ENCODE measurements at regions not wholly inside any gene's neighbourhood (a gene's known extent, or its start where the extent isn't known, plus 50 kb on each side); places are given as distances from the start of the nearest gene placed in this dataset.

DNA sequence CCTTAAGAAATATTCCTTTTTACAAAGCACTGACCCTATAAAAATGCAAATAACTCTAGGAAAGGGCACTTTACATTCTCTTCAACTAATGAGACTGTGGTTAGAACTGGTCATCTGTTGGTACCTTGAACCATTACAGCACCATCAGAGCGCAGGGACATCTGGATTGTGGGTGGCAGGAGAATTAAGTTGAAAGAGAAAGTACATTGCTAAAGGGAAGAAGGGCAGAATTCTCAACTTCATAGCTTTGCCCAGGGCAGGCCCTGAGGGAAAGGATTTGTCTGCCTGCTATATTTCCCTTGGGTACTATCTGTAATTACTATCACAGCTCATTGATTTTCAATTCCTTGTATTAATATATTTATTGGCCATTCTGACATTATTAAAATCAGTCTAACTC, 196.8 kb downstream of the KLF12 start:
- no peak for TF ChIP-seq CTCF (IDR thresholded peaks at IDR 0.05; ENCODE audit: insufficient read depth, low read length, missing control alignments)
- no peak for DNase-seq (ENCODE audit: low read depth, low spot score)
- CTCF ChIA-PET, result interaction anchor here (1.2 to 1.3 kb wide), 2 partner anchors 8 to 20 kb away, joined by 3 read pairs; no protein-coding TSS in a partner anchor
- POLR2A ChIA-PET, result interaction anchor here (0.7 kb wide), 1 partner anchor 471 kb away, joined by 3 read pairs; no protein-coding TSS in a partner anchor
- no peak overlapping the region for H3K4me3 ChIP-seq (ENCODE audit: low read depth, low read length)

GRCh38 chr13:73935991-73936390, 198.2 kb downstream of the KLF12 start:
- ChIA-PET CTCF (interaction anchor here (1.1 to 1.4 kb wide), 3 partner anchors 11 to 351 kb away, joined by 3 to 5 read pairs (median 3); no protein-coding TSS in a partner anchor), POLR2A (no interaction called here)
- no peak overlapping the region for H3K4me3 ChIP-seq (ENCODE audit: low read depth, low read length)
- no peak for TF ChIP-seq CTCF (IDR thresholded peaks at IDR 0.05; ENCODE audit: insufficient read depth, low read length, missing control alignments)
- no peak for DNase-seq (ENCODE audit: low read depth, low spot score)

DNA sequence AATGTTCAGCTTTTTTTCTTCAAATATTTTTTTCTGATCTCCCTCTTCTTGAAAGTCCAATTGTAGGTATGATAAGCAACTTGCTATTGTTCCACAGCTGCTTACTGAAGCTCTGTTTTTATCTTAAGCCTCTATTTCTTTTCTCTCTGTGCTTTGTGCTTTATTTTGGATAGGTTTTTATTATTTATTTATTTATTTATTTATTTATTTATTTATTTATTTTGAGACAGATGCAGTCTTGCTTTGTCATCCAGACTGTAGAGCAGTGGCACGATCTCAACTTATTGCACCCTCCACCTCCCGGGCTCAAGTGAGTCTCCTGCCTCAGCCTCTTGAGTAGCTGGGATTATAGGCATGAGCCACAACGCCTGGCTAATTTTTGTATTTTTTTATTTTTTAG, 199.4 kb downstream of the KLF12 start:
- ChIA-PET POLR2A (no interaction called here), CTCF (interaction anchor here (1.1 to 1.4 kb wide), 2 partner anchors 10 to 101 kb away, joined by 3 read pairs; no protein-coding TSS in a partner anchor)
- no peak overlapping the region for H3K4me3 ChIP-seq (ENCODE audit: low read depth, low read length)
- DNase-seq (ENCODE audit: low read depth, low spot score), result no peak
- TF ChIP-seq CTCF (IDR thresholded peaks at IDR 0.05; ENCODE audit: insufficient read depth, low read length, missing control alignments), result no peak

- POLR2A ChIA-PET, result no interaction called here
- no peak for TF ChIP-seq CTCF (IDR thresholded peaks at IDR 0.05; ENCODE audit: insufficient read depth, low read length, missing control alignments)
Measured at GRCh38 chr13:73934215-73934641, 200.0 kb downstream of the KLF12 start.

GRCh38 chr13:73933795-73934194, 200.4 kb downstream of the KLF12 start:
- H3K4me3 ChIP-seq (ENCODE audit: low read depth, low read length), result no peak overlapping the region
- TF ChIP-seq CTCF (IDR thresholded peaks at IDR 0.05; ENCODE audit: insufficient read depth, low read length, missing control alignments), result no peak
- ChIA-PET CTCF (no interaction called here), POLR2A (no interaction called here)
- no peak for DNase-seq (ENCODE audit: low read depth, low spot score)

More at GRCh38 chr13:73934215-73934641, 200.0 kb downstream of the KLF12 start:
- H3K4me3 ChIP-seq (ENCODE audit: low read depth, low read length), result no peak overlapping the region
- CTCF ChIA-PET, result no interaction called here
- no peak for DNase-seq (ENCODE audit: low read depth, low spot score)

GRCh38 chr13:73932091-73932490, 202.1 kb downstream of the KLF12 start:
- ChIA-PET POLR2A (no interaction called here), CTCF (no interaction called here)
- no peak for DNase-seq (ENCODE audit: low read depth, low spot score)
- no peak for TF ChIP-seq CTCF (IDR thresholded peaks at IDR 0.05; ENCODE audit: insufficient read depth, low read length, missing control alignments)
- no peak overlapping the region for H3K4me3 ChIP-seq (ENCODE audit: low read depth, low read length)
